ENCODE measurements at regions not wholly inside any gene's neighbourhood (a gene's known extent, or its start where the extent isn't known, plus 50 kb on each side); places are given as distances from the start of the nearest gene placed in this dataset.

DNA sequence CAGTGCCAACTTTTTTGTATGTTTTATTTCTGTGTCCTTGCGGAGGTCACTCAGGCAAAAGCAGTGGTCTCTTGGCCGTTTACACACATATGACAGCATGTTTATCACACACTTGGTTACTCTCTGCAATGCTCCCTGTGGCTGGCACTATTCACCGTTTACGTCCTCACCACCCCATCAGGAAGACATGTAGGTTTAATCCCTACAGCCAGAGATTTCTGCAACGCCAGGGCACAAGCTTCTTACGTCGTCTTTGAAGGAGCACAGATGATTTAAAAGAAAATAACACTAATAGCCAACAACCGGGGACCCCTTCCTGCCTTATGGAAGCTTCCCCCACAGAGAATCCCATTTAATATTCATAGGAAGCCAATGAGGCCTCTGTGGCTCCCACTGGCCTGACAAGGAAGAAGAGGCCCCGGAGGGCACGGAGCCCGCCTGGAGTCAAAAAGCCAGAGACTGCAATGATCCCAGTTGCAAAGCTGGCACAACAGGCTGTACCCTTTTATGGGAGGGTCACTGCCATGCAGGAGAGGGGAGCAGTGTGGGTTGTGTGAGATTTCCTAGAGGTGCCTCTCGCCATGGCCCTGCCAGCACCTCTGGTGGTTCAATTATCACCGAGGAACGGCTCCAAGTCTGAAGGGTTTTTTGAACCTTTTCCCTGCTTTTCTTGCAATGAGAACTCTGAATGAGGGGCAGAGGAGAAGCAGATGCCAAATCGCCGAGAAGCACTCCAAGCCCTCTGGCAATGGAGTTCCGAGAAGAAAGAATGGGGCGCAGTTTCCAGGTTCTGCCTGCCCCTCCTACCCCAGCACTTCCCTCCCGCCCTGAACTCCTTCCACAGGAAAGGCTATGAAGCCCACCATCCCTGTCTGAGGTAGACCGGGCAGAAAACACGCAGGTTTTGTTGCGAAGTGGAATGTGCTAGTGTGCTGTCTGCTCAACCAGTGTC lies 96.2 kb downstream of the THBS2 start:
- TF ChIP-seq POLR2A (IDR thresholded peaks at IDR 0.05) = no peak
- no peak for TF ChIP-seq POLR2AphosphoS5 (IDR thresholded peaks at IDR 0.05)
- TF ChIP-seq CTCF (IDR thresholded peaks at IDR 0.05) = no peak
- 43% methylated on average over 22 of the region's 22 CpGs for WGBS
- no peaks in the 10 kb centered on the region for H3K9me3 ChIP-seq
- intact Hi-C loops (cut with DNase I) = no loop called here
- no peaks in the 10 kb centered on the region for H3K27me3 ChIP-seq (replicated peaks; ENCODE audit: insufficient read depth)
- no peak overlapping the region for H3K27ac ChIP-seq
- no peaks in the 10 kb centered on the region for H3K36me3 ChIP-seq
- no peak overlapping the region for H3K4me3 ChIP-seq
- H3K4me1 ChIP-seq (replicated peaks) = no peaks in the 10 kb centered on the region
- DNase-seq (ENCODE audit: low spot score) = no peak

DNA sequence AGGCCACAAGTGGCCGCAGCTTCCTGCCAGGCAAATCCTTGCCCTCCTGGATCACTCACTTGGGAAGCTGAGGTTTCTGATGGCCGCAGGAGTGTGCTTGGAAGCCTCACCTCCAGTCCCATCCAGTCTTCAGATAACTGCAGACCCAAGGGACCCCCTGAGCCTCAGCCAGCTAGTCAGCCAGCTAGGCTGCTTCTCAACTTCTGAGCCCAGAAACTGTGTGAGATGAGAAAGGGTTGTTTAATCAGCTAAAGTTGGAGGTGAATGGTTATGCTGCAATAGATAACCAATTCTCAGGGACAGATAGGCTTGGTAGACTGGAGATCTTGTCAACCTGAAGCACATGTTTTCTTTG lies 96.9 kb downstream of the THBS2 start:
- TF ChIP-seq POLR2A (IDR thresholded peaks at IDR 0.05) = no peak
- no peak for TF ChIP-seq CTCF (IDR thresholded peaks at IDR 0.05)
- no peak for TF ChIP-seq POLR2AphosphoS5 (IDR thresholded peaks at IDR 0.05)
- H3K9me3 ChIP-seq = no peaks in the 10 kb centered on the region
- no peaks in the 10 kb centered on the region for H3K4me1 ChIP-seq (replicated peaks)
- WGBS = 97% methylated on average over 2 of the region's 2 CpGs
- no peak overlapping the region for H3K4me3 ChIP-seq
- no peaks in the 10 kb centered on the region for H3K36me3 ChIP-seq
- intact Hi-C loops (cut with DNase I) = no loop called here
- no peak overlapping the region for H3K27ac ChIP-seq
- no peak for DNase-seq (ENCODE audit: low spot score)
- H3K27me3 ChIP-seq (replicated peaks; ENCODE audit: insufficient read depth) = no peaks in the 10 kb centered on the region

DNA sequence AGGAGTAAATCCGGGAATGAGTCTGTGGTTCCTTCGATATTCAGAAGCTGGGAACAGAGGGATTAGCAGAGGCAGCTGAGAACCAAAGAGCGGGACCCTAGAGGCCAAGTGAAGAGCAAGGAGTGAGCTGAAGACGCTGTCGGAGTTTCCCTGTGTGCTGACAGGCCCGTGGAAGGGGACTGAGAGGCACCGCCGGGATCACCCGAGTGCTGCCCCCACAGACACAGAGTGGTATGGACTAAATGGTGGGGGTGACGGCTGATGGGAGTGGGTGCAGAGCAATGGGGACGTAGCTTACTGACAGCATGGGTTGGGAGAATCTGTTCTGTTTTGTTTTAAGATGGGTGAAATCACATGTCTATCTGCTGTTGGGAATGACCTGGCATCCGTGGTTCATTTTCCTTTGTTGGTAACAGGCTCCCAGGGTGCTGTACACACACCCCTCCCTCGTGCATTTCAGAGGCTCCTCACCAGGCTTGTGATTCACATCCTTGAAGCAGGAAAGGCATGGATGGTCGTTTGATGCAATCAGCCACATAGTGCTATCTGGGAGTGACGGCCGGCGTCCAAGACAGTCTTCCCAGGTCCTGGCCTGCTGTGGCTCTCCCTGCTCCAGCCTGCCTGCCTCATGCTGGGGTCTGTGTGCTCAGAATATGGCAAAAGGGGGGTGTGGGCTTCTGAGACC lies 97.4 kb downstream of the THBS2 start:
- H3K27ac ChIP-seq = no peak overlapping the region
- intact Hi-C loops (cut with DNase I) = no loop called here
- DNase-seq (ENCODE audit: low spot score) = no peak
- H3K36me3 ChIP-seq = no peaks in the 10 kb centered on the region
- 95% methylated on average over 12 of the region's 17 CpGs for WGBS
- H3K27me3 ChIP-seq (replicated peaks; ENCODE audit: insufficient read depth) = no peaks in the 10 kb centered on the region
- H3K4me3 ChIP-seq = no peak overlapping the region
- no peak for TF ChIP-seq POLR2AphosphoS5 (IDR thresholded peaks at IDR 0.05)
- H3K9me3 ChIP-seq = no peaks in the 10 kb centered on the region
- H3K4me1 ChIP-seq (replicated peaks) = no peaks in the 10 kb centered on the region

- no peaks in the 10 kb centered on the region for H3K4me1 ChIP-seq (replicated peaks)
- H3K36me3 ChIP-seq = no peaks in the 10 kb centered on the region
- intact Hi-C loops (cut with DNase I) = no loop called here
- DNase-seq (ENCODE audit: low spot score) = no peak
- 95% methylated on average over 7 of the region's 7 CpGs for WGBS
- no peaks in the 10 kb centered on the region for H3K9me3 ChIP-seq
- H3K27ac ChIP-seq = no peak overlapping the region
- TF ChIP-seq POLR2A (IDR thresholded peaks at IDR 0.05) = no peak
- no peak for TF ChIP-seq CTCF (IDR thresholded peaks at IDR 0.05)
- no peak for TF ChIP-seq POLR2AphosphoS5 (IDR thresholded peaks at IDR 0.05)
- no peaks in the 10 kb centered on the region for H3K27me3 ChIP-seq (replicated peaks; ENCODE audit: insufficient read depth)
- H3K4me3 ChIP-seq = no peak overlapping the region
These were observed 98.2 kb downstream of the THBS2 start for GRCh38 chr6:169155481-169155880.

GRCh38 chr6:169153401-169153800 lies 100.2 kb downstream of the THBS2 start:
- TF ChIP-seq CTCF (IDR thresholded peaks at IDR 0.05) (no peak), POLR2A (IDR thresholded peaks at IDR 0.05) (no peak), POLR2AphosphoS5 (IDR thresholded peaks at IDR 0.05) (no peak)
- WGBS = 84% methylated on average over 4 of the region's 4 CpGs
- Histone ChIP-seq H3K27me3 (replicated peaks; ENCODE audit: insufficient read depth) (no peaks in the 10 kb centered on the region), H3K27ac (no peak overlapping the region), H3K9me3 (no peaks in the 10 kb centered on the region), H3K36me3 (no peaks in the 10 kb centered on the region), H3K4me1 (replicated peaks) (no peaks in the 10 kb centered on the region), H3K4me3 (no peak overlapping the region)
- DNase-seq (ENCODE audit: low spot score) = no peak
- intact Hi-C loops (cut with DNase I) = no loop called here
